ENCODE measurements at regions not wholly inside any gene's neighbourhood (a gene's known extent, or its start where the extent isn't known, plus 50 kb on each side); places are given as distances from the start of the nearest gene placed in this dataset.

DNA sequence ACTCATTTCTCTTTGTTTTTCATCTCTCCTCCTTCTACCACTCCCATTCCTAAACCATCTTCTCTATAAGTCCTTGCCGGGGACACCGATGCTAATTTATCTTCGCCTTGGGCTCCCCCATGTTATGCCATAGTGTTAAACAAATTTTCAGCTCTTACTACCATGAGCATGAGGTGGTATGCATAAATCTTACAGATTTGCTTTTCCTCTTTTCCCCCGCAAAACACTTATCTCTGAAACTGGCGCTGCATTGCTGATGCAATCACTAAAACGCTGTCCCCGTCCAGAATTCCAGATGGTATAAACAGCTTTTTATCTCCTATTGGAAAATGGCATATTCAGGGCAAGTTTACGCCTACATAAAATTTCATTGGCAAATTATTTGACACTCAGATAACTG is 673.6 kb upstream of the CDH8 start:
- no peak for DNase-seq (ENCODE audit: low read depth)
- no peak overlapping the region for H3K4me3 ChIP-seq (ENCODE audit: low read depth, low read length)
- TF ChIP-seq POLR2A (IDR thresholded peaks at IDR 0.05; ENCODE audit: extremely low read depth, insufficient read length) (no peak), MYC (IDR thresholded peaks at IDR 0.05; ENCODE audit: low read depth, low read length) (no peak), MAX (IDR thresholded peaks at IDR 0.05; ENCODE audit: low read depth, low read length) (no peak)
- TF ChIP-seq, protein P1, sequence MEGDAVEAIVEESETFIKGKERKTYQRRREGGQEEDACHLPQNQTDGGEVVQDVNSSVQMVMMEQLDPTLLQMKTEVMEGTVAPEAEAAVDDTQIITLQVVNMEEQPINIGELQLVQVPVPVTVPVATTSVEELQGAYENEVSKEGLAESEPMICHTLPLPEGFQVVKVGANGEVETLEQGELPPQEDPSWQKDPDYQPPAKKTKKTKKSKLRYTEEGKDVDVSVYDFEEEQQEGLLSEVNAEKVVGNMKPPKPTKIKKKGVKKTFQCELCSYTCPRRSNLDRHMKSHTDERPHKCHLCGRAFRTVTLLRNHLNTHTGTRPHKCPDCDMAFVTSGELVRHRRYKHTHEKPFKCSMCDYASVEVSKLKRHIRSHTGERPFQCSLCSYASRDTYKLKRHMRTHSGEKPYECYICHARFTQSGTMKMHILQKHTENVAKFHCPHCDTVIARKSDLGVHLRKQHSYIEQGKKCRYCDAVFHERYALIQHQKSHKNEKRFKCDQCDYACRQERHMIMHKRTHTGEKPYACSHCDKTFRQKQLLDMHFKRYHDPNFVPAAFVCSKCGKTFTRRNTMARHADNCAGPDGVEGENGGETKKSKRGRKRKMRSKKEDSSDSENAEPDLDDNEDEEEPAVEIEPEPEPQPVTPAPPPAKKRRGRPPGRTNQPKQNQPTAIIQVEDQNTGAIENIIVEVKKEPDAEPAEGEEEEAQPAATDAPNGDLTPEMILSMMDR (IDR thresholded peaks at IDR 0.05; ENCODE audit: low read depth, low read length) = no peak

GRCh38 chr16:62701426-62701825 is 665.2 kb upstream of the CDH8 start:
- DNase-seq (ENCODE audit: low read depth) = no peak
- no peak for TF ChIP-seq MYC (IDR thresholded peaks at IDR 0.05; ENCODE audit: low read depth, low read length)
- TF ChIP-seq, protein P1 (IDR thresholded peaks at IDR 0.05; ENCODE audit: low read depth, low read length) = no peak
- no peak for TF ChIP-seq POLR2A (IDR thresholded peaks at IDR 0.05; ENCODE audit: extremely low read depth, insufficient read length)
- no peak for TF ChIP-seq MAX (IDR thresholded peaks at IDR 0.05; ENCODE audit: low read depth, low read length)
- no peak overlapping the region for H3K4me3 ChIP-seq (ENCODE audit: low read depth, low read length)

DNA sequence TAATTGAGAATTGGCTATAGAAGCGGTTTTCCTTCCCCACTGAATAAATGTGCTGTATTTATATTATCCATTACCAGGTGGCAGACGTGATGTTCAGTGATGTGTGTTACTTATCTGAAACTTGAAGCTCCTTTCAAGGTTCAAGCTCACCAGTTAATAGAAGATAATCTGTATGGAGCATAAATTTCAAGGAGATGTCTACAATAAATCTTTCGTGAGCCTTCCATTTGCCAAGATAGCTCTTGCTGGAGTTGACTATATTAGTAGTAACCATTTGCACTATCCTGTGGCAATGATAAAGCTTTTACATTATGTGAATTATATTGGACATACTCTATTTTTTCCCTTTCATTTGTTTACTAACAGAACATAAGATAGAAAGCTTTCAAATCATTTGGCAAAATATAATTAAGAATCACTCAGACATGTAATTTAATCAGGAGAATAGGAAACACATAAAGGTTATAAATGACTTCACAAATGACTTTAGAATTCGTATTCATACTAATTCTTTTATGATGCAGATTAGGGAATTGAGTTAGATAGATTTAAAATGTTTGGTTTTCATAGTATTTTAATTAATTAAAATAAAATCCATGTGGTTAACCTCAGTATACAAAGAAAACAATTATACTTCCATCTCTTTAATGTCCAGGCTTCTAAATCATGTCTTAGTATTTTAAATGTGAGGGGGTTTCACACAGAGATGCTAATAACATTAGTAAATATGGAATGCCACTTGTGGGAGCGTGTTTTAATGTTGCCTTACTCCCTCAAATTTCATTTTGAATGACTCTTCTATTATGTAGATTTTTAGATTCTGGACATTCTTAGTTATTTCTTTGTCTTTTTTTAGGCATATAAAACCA is 664.4 kb upstream of the CDH8 start:
- H3K4me3 ChIP-seq (ENCODE audit: low read depth, low read length) = no peak overlapping the region
- DNase-seq (ENCODE audit: low read depth) = no peak
- no peak for TF ChIP-seq MAX (IDR thresholded peaks at IDR 0.05; ENCODE audit: low read depth, low read length)
- TF ChIP-seq POLR2A (IDR thresholded peaks at IDR 0.05; ENCODE audit: extremely low read depth, insufficient read length) = no peak
- TF ChIP-seq, protein P1 (IDR thresholded peaks at IDR 0.05; ENCODE audit: low read depth, low read length) = no peak
- no peak for TF ChIP-seq MYC (IDR thresholded peaks at IDR 0.05; ENCODE audit: low read depth, low read length)

GRCh38 chr16:62692685-62693084 is 656.4 kb upstream of the CDH8 start:
- no peak for TF ChIP-seq MYC (IDR thresholded peaks at IDR 0.05; ENCODE audit: low read depth, low read length)
- TF ChIP-seq MAX (IDR thresholded peaks at IDR 0.05; ENCODE audit: low read depth, low read length) = no peak
- TF ChIP-seq, protein P1 (IDR thresholded peaks at IDR 0.05; ENCODE audit: low read depth, low read length) = no peak
- TF ChIP-seq POLR2A (IDR thresholded peaks at IDR 0.05; ENCODE audit: extremely low read depth, insufficient read length) = no peak
- DNase-seq (ENCODE audit: low read depth) = peak; percentile 21
- no peak overlapping the region for H3K4me3 ChIP-seq (ENCODE audit: low read depth, low read length)

- no peak for DNase-seq (ENCODE audit: low read depth)
- H3K4me3 ChIP-seq (ENCODE audit: low read depth, low read length) = no peak overlapping the region
- no peak for TF ChIP-seq MAX (IDR thresholded peaks at IDR 0.05; ENCODE audit: low read depth, low read length)
- TF ChIP-seq, protein P1 (IDR thresholded peaks at IDR 0.05; ENCODE audit: low read depth, low read length) = no peak
- no peak for TF ChIP-seq MYC (IDR thresholded peaks at IDR 0.05; ENCODE audit: low read depth, low read length)
- no peak for TF ChIP-seq POLR2A (IDR thresholded peaks at IDR 0.05; ENCODE audit: extremely low read depth, insufficient read length)
Measured at GRCh38 chr16:62681819-62682218, 645.6 kb upstream of the CDH8 start.
